Loucy (cell line): ENCODE measurements at regions not wholly inside any gene's neighbourhood (a gene's known extent, or its start where the extent isn't known, plus 50 kb on each side); places are given as distances from the start of the nearest gene placed in this dataset.

Experiments used
- CTCF ChIP-seq: fragments of 200-600 bp; sonication (generic); conservative IDR thresholded peaks from 2 replicates; pipeline ENCODE4 v1.5.1; 2014; ENCODE audit warnings: mild to moderate bottlenecking, antibody characterized with exemption, low read length
- EZH2phosphoT487 ChIP-seq: fragments of 200-600 bp; IDR thresholded peaks from 2 replicates; pipeline ENCODE4 v1.6.1; 2018; ENCODE audit warnings: antibody characterized with exemption, mild to moderate bottlenecking, moderate library complexity, borderline replicate concordance

- TF ChIP-seq CTCF, result no peak
- no peak for TF ChIP-seq EZH2phosphoT487
Measured at GRCh38 chr5:35383041-35383440, 152.8 kb upstream of the PRLR start.
